Activated CD4-positive, alpha-beta T cell treated with anti-CD3 and anti-CD28 coated beads for 48 hours (primary cell): ENCODE measurements at regions not wholly inside any gene's neighbourhood (a gene's known extent, or its start where the extent isn't known, plus 50 kb on each side); places are given as distances from the start of the nearest gene placed in this dataset.
A peak's percentile ranks its signal among the peaks of the same experiment; 100 is the strongest.
"Not testable (repeated sequence)": the region's sequence is repeated elsewhere in the genome, so short reads cannot be mapped to it uniquely, and the experiment has no call there.

Experiments
- DNase-seq: peaks from one replicate; pipeline ENCODE4 v3.0.0-alpha.2; 2020

- not testable (repeated sequence) for DNase-seq
These were observed 237.4 kb upstream of the PRSS58 start for GRCh38 chr7:142495301-142495700.

DNA sequence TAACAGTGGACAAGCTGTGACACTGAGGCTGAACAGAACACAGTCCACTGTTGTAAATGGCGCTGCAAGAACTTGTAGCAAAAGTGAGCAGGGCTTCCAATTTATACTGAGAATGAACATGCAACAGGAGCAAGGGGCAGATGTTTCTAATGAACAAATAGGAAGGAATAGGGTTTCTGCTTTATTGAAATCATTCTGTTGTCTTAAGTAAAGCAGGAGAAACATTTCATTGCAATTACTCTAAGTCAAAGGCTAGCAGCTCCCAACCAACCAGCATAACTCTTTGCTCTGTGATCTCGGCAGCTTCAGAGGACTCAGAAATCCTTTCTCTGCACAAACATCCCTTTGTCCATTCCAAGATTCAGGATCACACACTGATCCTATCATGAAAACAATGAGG, 236.2 kb upstream of the PRSS58 start:
- no peak for DNase-seq

DNA sequence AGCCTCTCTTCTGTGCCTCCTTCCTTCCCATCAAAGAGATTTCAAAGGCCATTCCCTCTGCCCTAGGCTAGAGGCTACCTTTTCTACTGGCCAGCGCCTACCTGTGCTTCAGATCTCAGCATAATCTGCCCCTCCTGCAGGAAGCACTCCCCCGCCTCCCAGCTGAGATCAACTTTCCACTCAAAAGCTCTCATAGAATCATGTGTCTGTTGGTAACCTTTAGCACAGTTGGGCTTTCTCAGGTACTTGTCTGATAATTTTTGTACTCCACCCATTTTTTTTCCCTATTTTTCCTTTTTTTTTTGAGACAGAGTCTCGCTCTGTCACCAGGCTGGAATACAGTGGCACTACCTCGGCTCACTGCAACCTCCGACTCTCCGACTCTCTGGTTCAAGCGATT, 231.0 kb upstream of the PRSS58 start:
- DNase-seq: no peak

- DNase-seq: no peak
These were observed 230.3 kb upstream of the PRSS58 start for GRCh38 chr7:142488036-142488633.

DNA sequence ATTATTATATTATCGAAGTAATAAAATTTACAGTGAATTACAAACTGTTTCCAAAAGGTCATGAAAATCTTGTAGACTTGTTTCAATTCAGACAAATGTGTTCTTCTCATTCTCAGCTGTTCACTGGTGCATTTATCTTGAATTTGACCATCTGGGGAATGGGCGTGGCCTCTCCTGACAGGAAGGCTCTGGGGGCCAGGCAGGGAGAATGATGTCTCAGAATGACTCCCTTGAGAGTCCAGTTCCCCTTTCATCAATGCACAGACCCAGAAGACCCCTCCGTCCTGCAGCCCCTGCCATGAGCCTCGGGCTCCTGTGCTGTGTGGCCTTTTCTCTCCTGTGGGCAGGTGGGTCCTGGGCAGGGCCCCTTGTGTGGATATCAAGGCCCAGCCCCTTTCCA, 229.7 kb upstream of the PRSS58 start:
- DNase-seq: not testable (repeated sequence)

DNA sequence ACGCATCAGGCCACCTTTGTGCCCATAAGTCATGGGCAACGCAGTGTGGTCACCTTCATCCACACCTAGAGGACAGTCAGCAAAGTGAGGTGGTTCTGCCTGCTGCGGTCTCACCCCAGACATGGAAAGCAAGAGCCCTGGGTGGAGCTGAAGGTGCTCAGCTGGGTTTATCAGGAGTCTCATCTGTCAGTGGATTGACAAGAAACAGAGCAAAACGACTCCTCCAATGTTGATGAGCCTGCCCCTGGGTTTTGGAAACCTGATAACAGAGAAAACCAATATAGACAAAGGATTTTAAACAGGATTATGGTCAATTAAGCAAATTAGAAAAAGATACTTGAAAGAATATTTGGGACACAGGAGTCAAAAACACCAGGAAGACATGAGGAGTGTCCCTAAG, 229.3 kb upstream of the PRSS58 start:
- DNase-seq: no peak

GRCh38 chr7:142485617-142486226, 227.9 kb upstream of the PRSS58 start:
- peak; percentile 49 for DNase-seq

- no peak for DNase-seq
These were observed 225.9 kb upstream of the PRSS58 start for GRCh38 chr7:142483659-142484317.

- peak; percentile 70 for DNase-seq
These were observed 225.2 kb upstream of the PRSS58 start for GRCh38 chr7:142482891-142483658.

GRCh38 chr7:142481548-142481947, 223.7 kb upstream of the PRSS58 start:
- DNase-seq: no peak

GRCh38 chr7:142478479-142479220, 220.8 kb upstream of the PRSS58 start:
- peak; percentile 38 for DNase-seq

DNA sequence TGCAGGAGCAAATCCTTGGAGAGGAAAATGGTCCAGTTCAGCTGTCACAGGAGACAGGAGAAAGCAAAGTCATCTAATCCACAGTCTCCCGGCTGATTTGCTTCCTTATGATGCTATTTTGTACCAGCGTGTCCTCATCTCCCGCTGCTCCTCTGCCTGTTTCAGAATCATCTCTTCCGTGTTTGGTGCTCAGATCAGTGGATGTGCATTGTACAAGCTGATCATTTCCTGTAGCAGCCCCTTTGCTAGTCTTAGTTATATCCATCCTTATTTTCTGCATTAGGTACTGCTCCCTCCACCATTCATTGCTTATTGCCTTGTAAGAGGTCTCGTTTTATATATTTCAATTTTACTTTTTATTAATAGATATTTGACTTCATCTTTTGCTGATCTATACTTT, 219.9 kb upstream of the PRSS58 start:
- DNase-seq: not testable (repeated sequence)

DNA sequence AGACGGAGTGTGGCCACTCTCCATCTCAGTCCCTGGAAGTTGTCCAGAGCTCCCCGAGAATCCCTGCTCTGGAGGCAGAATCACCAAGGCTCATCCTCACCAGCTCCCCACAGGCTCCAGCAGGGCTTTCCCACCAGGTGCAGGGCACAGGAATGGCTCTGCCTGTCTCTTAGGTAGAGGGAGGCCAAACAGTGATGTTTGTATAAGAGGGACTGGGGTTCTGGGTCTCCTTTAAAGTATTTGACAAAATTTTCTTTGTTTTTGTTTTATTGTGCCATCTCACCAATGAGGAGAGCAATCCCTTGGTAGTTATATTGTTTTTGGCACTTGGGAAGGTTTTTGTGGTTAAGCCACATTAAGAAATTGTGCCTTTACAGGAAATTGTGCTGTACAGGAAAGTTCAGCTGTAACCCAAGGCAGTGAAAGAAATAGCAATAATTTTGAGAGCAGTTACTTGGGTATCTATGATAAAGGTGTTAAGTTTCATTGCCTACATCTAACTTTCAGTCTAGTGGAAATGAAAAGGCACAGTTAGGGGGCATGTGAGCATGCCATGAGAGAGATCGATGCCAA, 219.3 kb upstream of the PRSS58 start:
- DNase-seq: no peak

DNA sequence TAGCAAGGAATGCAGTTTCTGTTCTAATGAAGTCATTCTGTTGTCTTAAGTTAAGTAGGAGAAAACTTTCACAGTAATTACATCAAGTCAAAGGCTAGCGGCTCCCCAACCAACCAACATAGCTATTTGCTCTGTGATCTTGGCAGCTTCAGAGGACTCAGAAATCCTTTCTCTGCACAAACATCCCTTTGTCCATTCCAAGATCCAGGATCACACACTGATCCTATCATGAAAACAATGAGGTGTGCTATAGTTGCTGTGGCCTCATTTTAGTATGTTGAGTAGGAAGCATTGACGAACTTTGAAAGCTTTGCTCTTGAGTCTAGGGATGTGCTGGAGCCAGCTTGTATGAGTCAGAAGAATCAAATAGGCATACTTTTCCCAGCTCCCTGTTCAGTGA, 218.2 kb upstream of the PRSS58 start:
- no peak for DNase-seq

DNA sequence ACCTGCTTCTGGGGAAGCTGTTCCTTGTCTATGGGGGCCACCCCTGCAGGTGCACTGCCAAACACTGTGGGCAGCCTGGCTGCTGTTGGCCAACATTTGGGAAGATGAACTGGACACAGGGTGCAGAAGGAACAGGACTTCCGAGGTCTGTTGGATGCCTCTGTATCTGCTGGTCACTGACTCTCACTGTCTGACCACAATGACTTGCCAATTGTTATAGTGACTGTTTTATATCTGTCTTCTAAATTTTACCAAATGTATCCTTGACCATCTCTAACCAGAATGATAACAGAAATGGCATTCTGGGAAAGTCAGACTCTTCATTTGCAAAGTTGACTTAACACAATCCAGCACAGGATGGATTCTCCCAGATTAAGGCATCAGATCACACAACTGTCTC, 214.0 kb upstream of the PRSS58 start:
- no peak for DNase-seq

GRCh38 chr7:142470544-142470830, 212.6 kb upstream of the PRSS58 start:
- no peak for DNase-seq

DNA sequence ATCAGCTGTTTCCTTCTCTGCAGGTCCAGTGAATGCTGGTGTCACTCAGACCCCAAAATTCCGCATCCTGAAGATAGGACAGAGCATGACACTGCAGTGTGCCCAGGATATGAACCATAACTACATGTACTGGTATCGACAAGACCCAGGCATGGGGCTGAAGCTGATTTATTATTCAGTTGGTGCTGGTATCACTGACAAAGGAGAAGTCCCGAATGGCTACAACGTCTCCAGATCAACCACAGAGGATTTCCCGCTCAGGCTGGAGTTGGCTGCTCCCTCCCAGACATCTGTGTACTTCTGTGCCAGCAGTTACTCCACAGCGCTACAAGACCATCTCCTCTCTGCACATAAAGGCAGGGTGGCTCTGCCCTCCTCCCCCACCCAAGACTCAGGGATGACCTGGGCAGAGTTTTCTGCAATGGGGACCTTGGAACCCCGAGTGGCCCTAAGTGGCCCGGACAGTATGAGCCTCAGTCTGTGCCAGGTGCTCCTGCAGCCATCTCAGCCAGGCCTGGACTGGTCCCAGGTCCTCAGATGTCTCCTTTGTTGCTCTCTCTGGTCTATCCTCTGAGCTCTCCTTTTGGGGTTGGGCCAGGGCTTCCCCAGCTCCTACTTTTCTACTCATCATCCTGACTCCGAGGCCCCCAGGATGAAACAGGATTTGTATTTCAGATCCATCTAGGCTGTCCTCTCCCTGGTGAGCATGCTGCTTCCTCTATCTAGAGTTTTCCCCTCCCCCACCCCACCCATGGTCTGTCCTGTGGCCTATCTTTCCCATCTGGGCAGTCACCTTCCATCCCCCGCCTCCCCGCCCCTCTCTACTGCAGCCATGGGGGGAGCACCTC, 212.1 kb upstream of the PRSS58 start:
- DNase-seq: no peak

- no peak for DNase-seq
These were observed 211.2 kb upstream of the PRSS58 start for GRCh38 chr7:142468871-142469665.

DNA sequence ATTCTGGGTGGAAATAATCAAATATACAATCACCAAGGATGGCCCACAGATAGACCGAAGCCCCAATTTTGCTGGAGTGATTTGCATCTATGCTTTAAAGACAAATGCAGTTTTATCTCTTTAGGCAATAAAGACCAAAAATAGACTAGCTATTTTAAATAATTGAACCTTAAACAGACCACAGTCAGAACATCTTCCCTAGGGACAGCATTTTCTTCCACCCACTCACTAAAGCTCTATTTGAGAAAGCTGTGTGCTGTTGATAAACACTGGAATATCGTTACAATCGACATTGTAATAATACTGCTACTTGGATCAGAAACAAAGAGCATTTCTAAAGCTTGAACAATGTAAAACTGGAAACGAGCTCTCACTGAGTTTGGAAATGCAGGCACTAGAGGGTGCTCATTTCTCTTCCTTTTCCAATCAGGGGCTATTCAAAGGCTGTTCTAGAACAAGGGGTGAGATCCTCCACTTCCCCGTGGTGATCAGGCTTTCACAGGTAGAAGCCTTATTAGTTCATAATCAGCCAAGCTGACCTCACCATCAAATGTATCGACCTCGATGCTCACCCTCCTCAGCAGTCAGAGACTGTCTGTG, 209.3 kb upstream of the PRSS58 start:
- not testable (repeated sequence) for DNase-seq

DNA sequence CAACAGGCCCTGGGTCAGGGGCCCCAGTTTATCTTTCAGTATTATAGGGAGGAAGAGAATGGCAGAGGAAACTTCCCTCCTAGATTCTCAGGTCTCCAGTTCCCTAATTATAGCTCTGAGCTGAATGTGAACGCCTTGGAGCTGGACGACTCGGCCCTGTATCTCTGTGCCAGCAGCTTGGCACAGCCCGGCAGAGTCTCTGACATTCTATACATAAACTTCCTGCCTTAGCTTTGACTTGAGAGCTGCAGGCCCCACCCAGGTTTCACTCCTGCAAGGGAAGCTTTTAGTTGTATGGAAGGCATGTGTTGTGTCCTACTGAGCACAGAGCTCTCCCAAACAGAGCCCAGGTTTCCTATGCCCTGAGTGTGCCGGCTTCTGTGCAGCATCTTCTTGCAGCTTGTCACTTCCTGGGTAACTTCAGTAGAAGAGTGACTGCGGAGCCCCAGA, 205.6 kb upstream of the PRSS58 start:
- peak; percentile 25 for DNase-seq

- no peak for DNase-seq
These were observed 203.6 kb upstream of the PRSS58 start for GRCh38 chr7:142461437-142461836.
